Lower lobe of right lung (tissue), 2 donors: ENCODE measurements at regions not wholly inside any gene's neighbourhood (a gene's known extent, or its start where the extent isn't known, plus 50 kb on each side); places are given as distances from the start of the nearest gene placed in this dataset.

ENCODE experiments used
- ATAC-seq, 2 donors: fragments of 200-7000 bp; cut with Tn5 transposase; one replicate each; pipeline ENCODE4 v1.9.1; 2020 to 2022; ENCODE audit warnings: mild to moderate bottlenecking in 2 of 2, moderate library complexity in 2 of 2
- DNase-seq: peaks from one replicate; pipeline ENCODE4 v3.0.0-alpha.2; 2020
- H3K27ac ChIP-seq: fragments of 200-600 bp; one replicate; pipeline ENCODE4 v1.8.0; 2022
- H3K27me3 ChIP-seq: fragments of 200-600 bp; one replicate; pipeline ENCODE4 v1.8.0; 2022; ENCODE audit warnings: low read depth
- H3K36me3 ChIP-seq: fragments of 200-600 bp; one replicate; pipeline ENCODE4 v1.8.0; 2022; ENCODE audit warnings: mild to moderate bottlenecking
- H3K4me1 ChIP-seq: fragments of 200-600 bp; one replicate; pipeline ENCODE4 v1.8.0; 2022
- H3K4me3 ChIP-seq: fragments of 200-600 bp; one replicate; pipeline ENCODE4 v1.8.0; 2022; ENCODE audit warnings: mild to moderate bottlenecking
- H3K9me3 ChIP-seq: fragments of 200-600 bp; one replicate; pipeline ENCODE4 v1.8.0; 2022
- CTCF ChIP-seq: fragments of 200-600 bp; IDR thresholded peaks from one replicate; pipeline ENCODE4 v1.8.0; 2022; ENCODE audit warnings: antibody characterized with exemption, mild to moderate bottlenecking
- intact Hi-C: fragments of 100-400 bp; cut with DNase I; formaldehyde crosslinking; loops from one replicate; pipeline ENCODE4 v1.11.0; 2022
- donor health status: DM: no; HTN: yes; CAD: no; lungs with severe emphysema.

GRCh38 chr2:12596771-12597170, 120.0 kb upstream of the TRIB2 start:
- no peaks in the 10 kb centered on the region for H3K27me3 ChIP-seq
- DNase-seq = no peak
- H3K4me3 ChIP-seq = no peak overlapping the region
- TF ChIP-seq CTCF = no peak
- H3K36me3 ChIP-seq = no peaks in the 10 kb centered on the region
- intact Hi-C loops = no loop called here
- H3K9me3 ChIP-seq = no peaks in the 10 kb centered on the region
- peaks cover 5% of the 10 kb centered on the region for H3K4me1 ChIP-seq
- ATAC-seq = no peak
- H3K27ac ChIP-seq = no peak overlapping the region

GRCh38 chr2:12597610-12598009, 119.1 kb upstream of the TRIB2 start:
- no peaks in the 10 kb centered on the region for H3K9me3 ChIP-seq
- H3K4me3 ChIP-seq = no peak overlapping the region
- H3K27me3 ChIP-seq = no peaks in the 10 kb centered on the region
- ATAC-seq (no peak), DNase-seq (no peak)
- no peak overlapping the region for H3K27ac ChIP-seq
- H3K36me3 ChIP-seq = no peaks in the 10 kb centered on the region
- H3K4me1 ChIP-seq = peaks cover 5% of the 10 kb centered on the region
- no peak for TF ChIP-seq CTCF
- intact Hi-C loops = no loop called here

- intact Hi-C loops = no loop called here
- no peak for TF ChIP-seq CTCF
- ATAC-seq = no peak
Observed at GRCh38 chr2:12602661-12603060, 114.1 kb upstream of the TRIB2 start.

GRCh38 chr2:12603781-12604295, 112.9 kb upstream of the TRIB2 start:
- Histone ChIP-seq H3K4me3 (no peak overlapping the region), H3K4me1 (no peaks in the 10 kb centered on the region), H3K36me3 (no peaks in the 10 kb centered on the region), H3K27ac (no peak overlapping the region), H3K9me3 (no peaks in the 10 kb centered on the region), H3K27me3 (no peaks in the 10 kb centered on the region)
- ATAC-seq = no peak
- no peak for DNase-seq
- intact Hi-C loops = no loop called here
- TF ChIP-seq CTCF = no peak

More at GRCh38 chr2:12602661-12603060, 114.1 kb upstream of the TRIB2 start:
- H3K27ac ChIP-seq = no peak overlapping the region
- no peak for DNase-seq
- no peaks in the 10 kb centered on the region for H3K36me3 ChIP-seq
- H3K27me3 ChIP-seq = no peaks in the 10 kb centered on the region
- H3K9me3 ChIP-seq = no peaks in the 10 kb centered on the region
- no peaks in the 10 kb centered on the region for H3K4me1 ChIP-seq
- no peak overlapping the region for H3K4me3 ChIP-seq

GRCh38 chr2:12604341-12604740, 112.4 kb upstream of the TRIB2 start:
- TF ChIP-seq CTCF = no peak
- intact Hi-C loops = no loop called here
- ATAC-seq (no peak), DNase-seq (no peak)
- Histone ChIP-seq H3K36me3 (no peaks in the 10 kb centered on the region), H3K4me1 (no peaks in the 10 kb centered on the region), H3K27me3 (no peaks in the 10 kb centered on the region), H3K4me3 (no peak overlapping the region), H3K27ac (no peak overlapping the region), H3K9me3 (no peaks in the 10 kb centered on the region)

GRCh38 chr2:12605366-12605765, 111.4 kb upstream of the TRIB2 start:
- ATAC-seq (no peak), DNase-seq (no peak)
- H3K4me1 ChIP-seq = no peaks in the 10 kb centered on the region
- H3K27me3 ChIP-seq = no peaks in the 10 kb centered on the region
- H3K36me3 ChIP-seq = no peaks in the 10 kb centered on the region
- TF ChIP-seq CTCF = no peak
- intact Hi-C loops = no loop called here
- H3K9me3 ChIP-seq = no peaks in the 10 kb centered on the region
- no peak overlapping the region for H3K4me3 ChIP-seq
- H3K27ac ChIP-seq = no peak overlapping the region
